OCI-LY1 (cell line): ENCODE measurements at regions not wholly inside any gene's neighbourhood (a gene's known extent, or its start where the extent isn't known, plus 50 kb on each side); places are given as distances from the start of the nearest gene placed in this dataset.

Experiments used
- H2AFZ ChIP-seq: fragments of 200-600 bp; sonication (generic), shearing (Covaris generic); 2 replicates; pipeline ENCODE4 v1.6.0; 2014; ENCODE audit warnings: antibody characterized with exemption, mild to moderate bottlenecking, low read length
- H3F3A ChIP-seq: fragments of 200-600 bp; sonication (generic), shearing (Covaris generic); 2 replicates; pipeline ENCODE4 v1.6.0; 2014; ENCODE audit warnings: mild to moderate bottlenecking, antibody characterized with exemption, low read length, moderate library complexity; ENCODE audit not compliant: insufficient read depth
- H3K27ac ChIP-seq: fragments of 200-600 bp; sonication (generic); 2 replicates; pipeline ENCODE4 v1.5.1; 2014; ENCODE audit warnings: low read length, mixed run types, mild to moderate bottlenecking, low read depth; ENCODE audit not compliant: poor library complexity, severe bottlenecking
- H3K27me3 ChIP-seq: fragments of 200-600 bp; sonication (generic); 2 replicates; pipeline ENCODE4 v1.6.0; 2014; ENCODE audit warnings: antibody characterized with exemption, mild to moderate bottlenecking, low read length, moderate library complexity; ENCODE audit not compliant: insufficient read depth
- H3K36me3 ChIP-seq: fragments of 200-600 bp; sonication (generic); 2 replicates; pipeline ENCODE4 v1.6.1; 2014; ENCODE audit warnings: mild to moderate bottlenecking, antibody characterized with exemption, low read length, moderate library complexity, mixed read lengths; ENCODE audit not compliant: insufficient read depth
- H3K4me1 ChIP-seq: fragments of 200-600 bp; sonication (generic); 2 replicates; pipeline ENCODE4 v1.5.1; 2014; ENCODE audit warnings: mild to moderate bottlenecking, low read length, moderate library complexity; ENCODE audit not compliant: insufficient read depth, severe bottlenecking
- H3K4me2 ChIP-seq: fragments of 200-600 bp; sonication (generic), shearing (Covaris generic); 2 replicates; pipeline ENCODE4 v1.6.1; 2014; ENCODE audit warnings: low read length
- H3K4me3 ChIP-seq: fragments of 200-600 bp; sonication (generic); 2 replicates; pipeline ENCODE4 v1.5.1; 2014; ENCODE audit warnings: low read length, low read depth, mild to moderate bottlenecking, mixed read lengths; ENCODE audit not compliant: poor library complexity, severe bottlenecking
- H3K79me2 ChIP-seq: fragments of 200-600 bp; shearing (Covaris generic); 2 replicates; pipeline ENCODE4 v1.6.1; 2016; ENCODE audit warnings: mixed run types, low read length, mixed read lengths; ENCODE audit not compliant: insufficient read depth
- H3K9ac ChIP-seq: fragments of 200-600 bp; sonication (generic), shearing (Covaris generic); 2 replicates; pipeline ENCODE4 v1.6.1; 2014; ENCODE audit warnings: mild to moderate bottlenecking, low read length, mixed read lengths
- H3K9me2 ChIP-seq: fragments of 200-600 bp; sonication (generic), shearing (Covaris generic); 2 replicates; pipeline ENCODE4 v1.6.1; 2014; ENCODE audit warnings: low read depth, mild to moderate bottlenecking, low read length, mixed read lengths
- H3K9me3 ChIP-seq: fragments of 200-600 bp; shearing (Covaris generic); 2 replicates; pipeline ENCODE4 v1.6.1; 2014; ENCODE audit warnings: low read length, mixed read lengths
- H4K20me1 ChIP-seq: fragments of 200-600 bp; sonication (generic), shearing (Covaris generic); 2 replicates; pipeline ENCODE4 v1.6.0; 2016; ENCODE audit warnings: mild to moderate bottlenecking, low read length; ENCODE audit not compliant: insufficient read depth
- CTCF ChIP-seq: fragments of 200-600 bp; sonication (generic), shearing (Covaris generic); IDR thresholded peaks from 2 replicates; pipeline ENCODE4 v1.5.1; 2017; ENCODE audit warnings: mild to moderate bottlenecking, antibody characterized with exemption, low read length, moderate library complexity, mixed read lengths
- EZH2 ChIP-seq: fragments of 200-600 bp; sonication (generic), shearing (Covaris generic); IDR thresholded peaks from 2 replicates; pipeline ENCODE4 v1.8.0; 2017; ENCODE audit warnings: borderline replicate concordance, mixed run types, mild to moderate bottlenecking, antibody characterized with exemption, low read length, moderate library complexity, mixed read lengths

- H3K9me3 ChIP-seq = no peaks in the 10 kb centered on the region
- H3K9ac ChIP-seq = no peak overlapping the region
- H3K36me3 ChIP-seq = no peaks in the 10 kb centered on the region
- H3K4me1 ChIP-seq = no peaks in the 10 kb centered on the region
- H3K4me2 ChIP-seq = no peak overlapping the region
- no peak for TF ChIP-seq EZH2
- no peak for TF ChIP-seq CTCF
- no peak overlapping the region for H3K27ac ChIP-seq
- no peaks in the 10 kb centered on the region for H3K79me2 ChIP-seq
- H3K27me3 ChIP-seq = peaks cover 8% of the 10 kb centered on the region; the same call in 1 of the 2 replicates
- H2AFZ ChIP-seq = no peak overlapping the region
- H3K4me3 ChIP-seq = no peak overlapping the region
- no peaks in the 10 kb centered on the region for H4K20me1 ChIP-seq
- no peaks in the 10 kb centered on the region for H3F3A ChIP-seq
- no peaks in the 10 kb centered on the region for H3K9me2 ChIP-seq
Measured at GRCh38 chr17:77688369-77688768, 270.1 kb upstream of the TNRC6C start.

GRCh38 chr17:77690271-77691161 lies 268.0 kb upstream of the TNRC6C start:
- Histone ChIP-seq H3K9me3 (no peaks in the 10 kb centered on the region), H3K79me2 (no peaks in the 10 kb centered on the region), H3K4me2 (0 out of 2 replicates have a peak overlapping the region, but pooled peaks have one; percentile 8), H3K27me3 (peaks cover 8% of the 10 kb centered on the region; the same call in 1 of the 2 replicates), H3F3A (no peaks in the 10 kb centered on the region), H3K36me3 (no peaks in the 10 kb centered on the region), H3K4me1 (no peaks in the 10 kb centered on the region), H3K27ac (no peak overlapping the region), H2AFZ (no peak overlapping the region), H4K20me1 (no peaks in the 10 kb centered on the region), H3K4me3 (no peak overlapping the region), H3K9ac (no peak overlapping the region), H3K9me2 (no peaks in the 10 kb centered on the region)
- TF ChIP-seq CTCF (no peak), EZH2 (no peak)

- no peaks in the 10 kb centered on the region for H3K36me3 ChIP-seq
- no peak overlapping the region for H3K9ac ChIP-seq
- no peak overlapping the region for H2AFZ ChIP-seq
- H3K9me2 ChIP-seq = no peaks in the 10 kb centered on the region
- no peak overlapping the region for H3K4me3 ChIP-seq
- no peak for TF ChIP-seq CTCF
- TF ChIP-seq EZH2 = no peak
- H4K20me1 ChIP-seq = no peaks in the 10 kb centered on the region
- H3K27ac ChIP-seq = no peak overlapping the region
- peaks cover 8% of the 10 kb centered on the region; the same call in 1 of the 2 replicates for H3K27me3 ChIP-seq
- H3F3A ChIP-seq = no peaks in the 10 kb centered on the region
- H3K9me3 ChIP-seq = no peaks in the 10 kb centered on the region
- H3K4me2 ChIP-seq = no peak overlapping the region
- no peaks in the 10 kb centered on the region for H3K79me2 ChIP-seq
- H3K4me1 ChIP-seq = no peaks in the 10 kb centered on the region
Measured at GRCh38 chr17:77691216-77692085, 267.1 kb upstream of the TNRC6C start.
